ENCODE measurements at regions not wholly inside any gene's neighbourhood (a gene's known extent, or its start where the extent isn't known, plus 50 kb on each side); places are given as distances from the start of the nearest gene placed in this dataset.

DNA sequence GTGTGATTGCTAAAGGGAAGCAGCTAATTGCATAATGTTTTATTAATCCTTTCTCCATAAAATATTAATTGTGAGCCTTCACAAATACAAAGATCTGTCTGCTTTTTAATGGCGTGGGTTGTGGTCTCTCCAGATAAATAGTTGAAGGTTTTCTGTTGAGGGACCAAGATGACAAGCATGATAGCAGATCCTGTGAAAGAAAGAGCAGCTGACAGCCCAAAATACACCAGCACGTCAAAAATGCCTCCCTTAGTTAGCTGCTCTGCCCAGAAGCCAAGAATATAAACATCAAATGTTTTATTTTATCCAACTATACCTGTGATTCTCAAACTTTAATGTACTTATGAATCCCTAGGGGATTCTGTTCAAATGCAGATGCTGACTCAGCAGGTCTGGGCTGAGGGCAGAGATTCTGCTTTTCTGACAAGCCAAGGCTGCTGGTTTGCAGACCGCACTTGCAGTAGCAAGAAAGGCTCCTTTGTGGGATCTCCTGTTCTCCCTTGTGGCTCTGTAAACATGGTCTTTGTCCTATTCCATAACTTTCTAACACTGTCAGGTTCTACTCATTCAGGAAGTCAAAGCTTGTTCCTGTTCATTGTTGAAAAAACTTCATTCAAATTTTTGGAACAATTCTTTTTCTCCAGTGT, 119.1 kb upstream of the SLC25A36 start:
- TF ChIP-seq, protein P1, sequence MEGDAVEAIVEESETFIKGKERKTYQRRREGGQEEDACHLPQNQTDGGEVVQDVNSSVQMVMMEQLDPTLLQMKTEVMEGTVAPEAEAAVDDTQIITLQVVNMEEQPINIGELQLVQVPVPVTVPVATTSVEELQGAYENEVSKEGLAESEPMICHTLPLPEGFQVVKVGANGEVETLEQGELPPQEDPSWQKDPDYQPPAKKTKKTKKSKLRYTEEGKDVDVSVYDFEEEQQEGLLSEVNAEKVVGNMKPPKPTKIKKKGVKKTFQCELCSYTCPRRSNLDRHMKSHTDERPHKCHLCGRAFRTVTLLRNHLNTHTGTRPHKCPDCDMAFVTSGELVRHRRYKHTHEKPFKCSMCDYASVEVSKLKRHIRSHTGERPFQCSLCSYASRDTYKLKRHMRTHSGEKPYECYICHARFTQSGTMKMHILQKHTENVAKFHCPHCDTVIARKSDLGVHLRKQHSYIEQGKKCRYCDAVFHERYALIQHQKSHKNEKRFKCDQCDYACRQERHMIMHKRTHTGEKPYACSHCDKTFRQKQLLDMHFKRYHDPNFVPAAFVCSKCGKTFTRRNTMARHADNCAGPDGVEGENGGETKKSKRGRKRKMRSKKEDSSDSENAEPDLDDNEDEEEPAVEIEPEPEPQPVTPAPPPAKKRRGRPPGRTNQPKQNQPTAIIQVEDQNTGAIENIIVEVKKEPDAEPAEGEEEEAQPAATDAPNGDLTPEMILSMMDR (tag by site-specific recombination; IDR thresholded peaks at IDR 0.05), result no peak
- no peak for TF ChIP-seq ZNF654 (tag by site-specific recombination; IDR thresholded peaks at IDR 0.05; ENCODE audit: low read depth)
- no peak for TF ChIP-seq ZNF521 (tag by site-specific recombination; IDR thresholded peaks at IDR 0.05)
- TF ChIP-seq, protein P2, sequence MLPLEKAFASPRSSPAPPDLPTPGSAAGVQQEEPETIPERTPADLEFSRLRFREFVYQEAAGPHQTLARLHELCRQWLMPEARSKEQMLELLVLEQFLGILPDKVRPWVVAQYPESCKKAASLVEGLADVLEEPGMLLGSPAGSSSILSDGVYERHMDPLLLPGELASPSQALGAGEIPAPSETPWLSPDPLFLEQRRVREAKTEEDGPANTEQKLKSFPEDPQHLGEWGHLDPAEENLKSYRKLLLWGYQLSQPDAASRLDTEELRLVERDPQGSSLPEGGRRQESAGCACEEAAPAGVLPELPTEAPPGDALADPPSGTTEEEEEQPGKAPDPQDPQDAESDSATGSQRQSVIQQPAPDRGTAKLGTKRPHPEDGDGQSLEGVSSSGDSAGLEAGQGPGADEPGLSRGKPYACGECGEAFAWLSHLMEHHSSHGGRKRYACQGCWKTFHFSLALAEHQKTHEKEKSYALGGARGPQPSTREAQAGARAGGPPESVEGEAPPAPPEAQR (tag by site-specific recombination; IDR thresholded peaks at IDR 0.05), result no peak
- TF ChIP-seq ZFP41 (tag by site-specific recombination; IDR thresholded peaks at IDR 0.05; ENCODE audit: borderline replicate concordance), result no peak
- TF ChIP-seq ZBTB20 (tag by site-specific recombination; IDR thresholded peaks at IDR 0.05), result no peak
- no peak for TF ChIP-seq ZNF114 (tag by site-specific recombination; IDR thresholded peaks at IDR 0.05)
- no peak for TF ChIP-seq ZNF146 (tag by site-specific recombination; IDR thresholded peaks at IDR 0.05)
- no peak for TF ChIP-seq ZNF76 (tag by site-specific recombination; IDR thresholded peaks at IDR 0.05; ENCODE audit: borderline replicate concordance, low read depth)
- no peak for TF ChIP-seq ZNF140 (tag by site-specific recombination; IDR thresholded peaks at IDR 0.05)
- no peak for TF ChIP-seq REST (tag by site-specific recombination; IDR thresholded peaks at IDR 0.05)
- TF ChIP-seq, protein P3, sequence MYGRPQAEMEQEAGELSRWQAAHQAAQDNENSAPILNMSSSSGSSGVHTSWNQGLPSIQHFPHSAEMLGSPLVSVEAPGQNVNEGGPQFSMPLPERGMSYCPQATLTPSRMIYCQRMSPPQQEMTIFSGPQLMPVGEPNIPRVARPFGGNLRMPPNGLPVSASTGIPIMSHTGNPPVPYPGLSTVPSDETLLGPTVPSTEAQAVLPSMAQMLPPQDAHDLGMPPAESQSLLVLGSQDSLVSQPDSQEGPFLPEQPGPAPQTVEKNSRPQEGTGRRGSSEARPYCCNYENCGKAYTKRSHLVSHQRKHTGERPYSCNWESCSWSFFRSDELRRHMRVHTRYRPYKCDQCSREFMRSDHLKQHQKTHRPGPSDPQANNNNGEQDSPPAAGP (tag by site-specific recombination; IDR thresholded peaks at IDR 0.05), result no peak
- no peak for TF ChIP-seq MYNN (tag by site-specific recombination; IDR thresholded peaks at IDR 0.05; ENCODE audit: borderline replicate concordance)
- no peak for TF ChIP-seq ZNF274 (IDR thresholded peaks at IDR 0.05; ENCODE audit: low read length)
- TF ChIP-seq ZNF274 (tag by site-specific recombination; IDR thresholded peaks at IDR 0.05; ENCODE audit: borderline replicate concordance), result no peak

All from HEK293 (cell line).